MV-4-11 (cell line): ENCODE measurements at regions not wholly inside any gene's neighbourhood (a gene's known extent, or its start where the extent isn't known, plus 50 kb on each side); places are given as distances from the start of the nearest gene placed in this dataset.
"Not testable (repeated sequence)": the region's sequence is repeated elsewhere in the genome, so short reads cannot be mapped to it uniquely, and the experiment has no call there.

Experiments
- DNase-seq: peaks from one replicate; lab custom pipeline; 2025; lab: John Stamatoyannopoulos, UW

GRCh38 chr5:57429513-57430120 is 53.0 kb downstream of the ACTBL2 start:
- no peak for DNase-seq

- DNase-seq: not testable (repeated sequence)
These were observed 53.6 kb downstream of the ACTBL2 start for GRCh38 chr5:57429021-57429420.

GRCh38 chr5:57422993-57423392 is 59.6 kb downstream of the ACTBL2 start:
- no peak for DNase-seq

- no peak for DNase-seq
These were observed 60.3 kb downstream of the ACTBL2 start for GRCh38 chr5:57422341-57422740.

- DNase-seq: no peak
These were observed 61.8 kb downstream of the ACTBL2 start for GRCh38 chr5:57420801-57421200.

GRCh38 chr5:57417971-57418370 is 64.6 kb downstream of the ACTBL2 start:
- DNase-seq: no peak

- DNase-seq: no peak
These were observed 65.3 kb downstream of the ACTBL2 start for GRCh38 chr5:57417320-57417719.

GRCh38 chr5:57416278-57416994 is 66.2 kb downstream of the ACTBL2 start:
- no peak for DNase-seq

GRCh38 chr5:57414857-57415256 is 67.8 kb downstream of the ACTBL2 start:
- no peak for DNase-seq

- DNase-seq: no peak
These were observed 68.4 kb downstream of the ACTBL2 start for GRCh38 chr5:57414191-57414590.

- no peak for DNase-seq
These were observed 69.5 kb downstream of the ACTBL2 start for GRCh38 chr5:57413145-57413544.

GRCh38 chr5:57412680-57413079 is 69.9 kb downstream of the ACTBL2 start:
- DNase-seq: no peak

- DNase-seq: peak; percentile 68
These were observed 70.6 kb downstream of the ACTBL2 start for GRCh38 chr5:57411982-57412381.

GRCh38 chr5:57410374-57411320 is 72.0 kb downstream of the ACTBL2 start:
- DNase-seq: no peak

- DNase-seq: peak; percentile 54
These were observed 73.9 kb downstream of the ACTBL2 start for GRCh38 chr5:57408714-57409113.

- DNase-seq: no peak
These were observed 74.3 kb downstream of the ACTBL2 start for GRCh38 chr5:57408285-57408684.

- DNase-seq: peak; percentile 23
These were observed 75.2 kb downstream of the ACTBL2 start for GRCh38 chr5:57407391-57407790.

- DNase-seq: no peak
These were observed 76.0 kb downstream of the ACTBL2 start for GRCh38 chr5:57406641-57407040.

GRCh38 chr5:57405984-57406383 is 76.6 kb downstream of the ACTBL2 start:
- peak; percentile 82 for DNase-seq

GRCh38 chr5:57402761-57403160 is 79.8 kb downstream of the ACTBL2 start:
- no peak for DNase-seq

- DNase-seq: no peak
These were observed 80.3 kb downstream of the ACTBL2 start for GRCh38 chr5:57402348-57402747.

- no peak for DNase-seq
These were observed 84.1 kb downstream of the ACTBL2 start for GRCh38 chr5:57398413-57399093.
